ENCODE measurements at regions not wholly inside any gene's neighbourhood (a gene's known extent, or its start where the extent isn't known, plus 50 kb on each side); places are given as distances from the start of the nearest gene placed in this dataset.
A peak's percentile ranks its signal among the peaks of the same experiment; 100 is the strongest.

DNA sequence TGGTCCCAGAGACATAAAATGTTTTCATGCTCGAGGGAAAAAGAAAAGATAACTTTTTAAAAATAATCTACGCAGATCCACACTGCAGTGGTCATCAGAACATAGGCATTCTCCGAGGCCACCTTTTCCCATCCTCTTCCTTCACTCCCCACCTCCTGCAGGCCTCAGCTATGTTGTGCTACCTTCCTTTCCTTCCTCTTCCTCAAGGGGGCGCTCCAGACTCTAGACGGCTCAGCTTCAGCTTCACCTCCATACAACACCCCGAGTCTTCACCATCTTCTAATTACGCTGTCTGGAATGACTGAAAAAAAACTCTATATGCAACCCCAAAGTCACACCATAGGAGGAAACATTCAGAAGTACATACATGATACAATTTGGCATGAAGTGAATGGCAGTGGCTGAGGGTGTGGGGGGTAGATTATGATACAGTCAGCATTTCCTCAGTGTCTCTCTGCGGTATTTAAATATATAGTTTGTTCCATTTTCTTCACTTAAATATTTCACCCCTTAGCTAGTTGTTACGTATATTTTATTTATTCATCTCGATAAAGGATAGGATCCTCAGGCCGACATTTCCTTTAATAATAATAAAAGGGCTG lies 583.6 kb downstream of the IRS1 start (continued):
- TF ChIP-seq ZNF101 (CRISPR knock-in tag; IDR thresholded peaks at IDR 0.05; ENCODE audit: borderline replicate concordance, low read depth), result no peak
- TF ChIP-seq, protein P1, sequence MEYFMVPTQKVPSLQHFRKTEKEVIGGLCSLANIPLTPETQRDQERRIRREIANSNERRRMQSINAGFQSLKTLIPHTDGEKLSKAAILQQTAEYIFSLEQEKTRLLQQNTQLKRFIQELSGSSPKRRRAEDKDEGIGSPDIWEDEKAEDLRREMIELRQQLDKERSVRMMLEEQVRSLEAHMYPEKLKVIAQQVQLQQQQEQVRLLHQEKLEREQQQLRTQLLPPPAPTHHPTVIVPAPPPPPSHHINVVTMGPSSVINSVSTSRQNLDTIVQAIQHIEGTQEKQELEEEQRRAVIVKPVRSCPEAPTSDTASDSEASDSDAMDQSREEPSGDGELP (IDR thresholded peaks at IDR 0.05; ENCODE audit: borderline replicate concordance, low read depth), result no peak
- TF ChIP-seq SALL1 (CRISPR knock-in tag; IDR thresholded peaks at IDR 0.05), result peak; percentile 64
- TF ChIP-seq, protein P2, sequence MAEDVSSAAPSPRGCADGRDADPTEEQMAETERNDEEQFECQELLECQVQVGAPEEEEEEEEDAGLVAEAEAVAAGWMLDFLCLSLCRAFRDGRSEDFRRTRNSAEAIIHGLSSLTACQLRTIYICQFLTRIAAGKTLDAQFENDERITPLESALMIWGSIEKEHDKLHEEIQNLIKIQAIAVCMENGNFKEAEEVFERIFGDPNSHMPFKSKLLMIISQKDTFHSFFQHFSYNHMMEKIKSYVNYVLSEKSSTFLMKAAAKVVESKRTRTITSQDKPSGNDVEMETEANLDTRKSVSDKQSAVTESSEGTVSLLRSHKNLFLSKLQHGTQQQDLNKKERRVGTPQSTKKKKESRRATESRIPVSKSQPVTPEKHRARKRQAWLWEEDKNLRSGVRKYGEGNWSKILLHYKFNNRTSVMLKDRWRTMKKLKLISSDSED (CRISPR knock-in tag; IDR thresholded peaks at IDR 0.05), result no peak
- no peak for TF ChIP-seq ZNF468 (CRISPR knock-in tag; IDR thresholded peaks at IDR 0.05)
- TF ChIP-seq ZNF143 (CRISPR knock-in tag; IDR thresholded peaks at IDR 0.05), result no peak
- TF ChIP-seq, protein P3, sequence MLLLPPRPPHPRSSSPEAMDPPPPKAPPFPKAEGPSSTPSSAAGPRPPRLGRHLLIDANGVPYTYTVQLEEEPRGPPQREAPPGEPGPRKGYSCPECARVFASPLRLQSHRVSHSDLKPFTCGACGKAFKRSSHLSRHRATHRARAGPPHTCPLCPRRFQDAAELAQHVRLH (CRISPR knock-in tag; IDR thresholded peaks at IDR 0.05; ENCODE audit: borderline replicate concordance, low read depth), result peak; percentile 71; the same call in 1 of the 2 replicates
- no peak for TF ChIP-seq PPARG (CRISPR knock-in tag; conservative IDR thresholded peaks at IDR 0.05)
- TF ChIP-seq, protein P4, sequence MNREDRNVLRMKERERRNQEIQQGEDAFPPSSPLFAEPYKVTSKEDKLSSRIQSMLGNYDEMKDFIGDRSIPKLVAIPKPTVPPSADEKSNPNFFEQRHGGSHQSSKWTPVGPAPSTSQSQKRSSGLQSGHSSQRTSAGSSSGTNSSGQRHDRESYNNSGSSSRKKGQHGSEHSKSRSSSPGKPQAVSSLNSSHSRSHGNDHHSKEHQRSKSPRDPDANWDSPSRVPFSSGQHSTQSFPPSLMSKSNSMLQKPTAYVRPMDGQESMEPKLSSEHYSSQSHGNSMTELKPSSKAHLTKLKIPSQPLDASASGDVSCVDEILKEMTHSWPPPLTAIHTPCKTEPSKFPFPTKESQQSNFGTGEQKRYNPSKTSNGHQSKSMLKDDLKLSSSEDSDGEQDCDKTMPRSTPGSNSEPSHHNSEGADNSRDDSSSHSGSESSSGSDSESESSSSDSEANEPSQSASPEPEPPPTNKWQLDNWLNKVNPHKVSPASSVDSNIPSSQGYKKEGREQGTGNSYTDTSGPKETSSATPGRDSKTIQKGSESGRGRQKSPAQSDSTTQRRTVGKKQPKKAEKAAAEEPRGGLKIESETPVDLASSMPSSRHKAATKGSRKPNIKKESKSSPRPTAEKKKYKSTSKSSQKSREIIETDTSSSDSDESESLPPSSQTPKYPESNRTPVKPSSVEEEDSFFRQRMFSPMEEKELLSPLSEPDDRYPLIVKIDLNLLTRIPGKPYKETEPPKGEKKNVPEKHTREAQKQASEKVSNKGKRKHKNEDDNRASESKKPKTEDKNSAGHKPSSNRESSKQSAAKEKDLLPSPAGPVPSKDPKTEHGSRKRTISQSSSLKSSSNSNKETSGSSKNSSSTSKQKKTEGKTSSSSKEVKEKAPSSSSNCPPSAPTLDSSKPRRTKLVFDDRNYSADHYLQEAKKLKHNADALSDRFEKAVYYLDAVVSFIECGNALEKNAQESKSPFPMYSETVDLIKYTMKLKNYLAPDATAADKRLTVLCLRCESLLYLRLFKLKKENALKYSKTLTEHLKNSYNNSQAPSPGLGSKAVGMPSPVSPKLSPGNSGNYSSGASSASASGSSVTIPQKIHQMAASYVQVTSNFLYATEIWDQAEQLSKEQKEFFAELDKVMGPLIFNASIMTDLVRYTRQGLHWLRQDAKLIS (CRISPR knock-in tag; IDR thresholded peaks at IDR 0.05), result no peak
- peak; percentile 92 for TF ChIP-seq ZMYM4 (CRISPR knock-in tag; IDR thresholded peaks at IDR 0.05)
- TF ChIP-seq SOX6 (IDR thresholded peaks at IDR 0.05), result no peak
- TF ChIP-seq SOX6 (CRISPR knock-in tag; IDR thresholded peaks at IDR 0.05), result peak; percentile 56; the same call in 1 of the 2 replicates
- TF ChIP-seq ZNF678 (CRISPR knock-in tag; IDR thresholded peaks at IDR 0.05), result no peak
- peak; percentile 40; the same call in 1 of the 2 replicates for TF ChIP-seq HMG20A (CRISPR knock-in tag; IDR thresholded peaks at IDR 0.05; ENCODE audit: borderline replicate concordance)
- TF ChIP-seq RAD21 (CRISPR knock-in tag; IDR thresholded peaks at IDR 0.05), result peak; percentile 78
- TF ChIP-seq, protein P5, sequence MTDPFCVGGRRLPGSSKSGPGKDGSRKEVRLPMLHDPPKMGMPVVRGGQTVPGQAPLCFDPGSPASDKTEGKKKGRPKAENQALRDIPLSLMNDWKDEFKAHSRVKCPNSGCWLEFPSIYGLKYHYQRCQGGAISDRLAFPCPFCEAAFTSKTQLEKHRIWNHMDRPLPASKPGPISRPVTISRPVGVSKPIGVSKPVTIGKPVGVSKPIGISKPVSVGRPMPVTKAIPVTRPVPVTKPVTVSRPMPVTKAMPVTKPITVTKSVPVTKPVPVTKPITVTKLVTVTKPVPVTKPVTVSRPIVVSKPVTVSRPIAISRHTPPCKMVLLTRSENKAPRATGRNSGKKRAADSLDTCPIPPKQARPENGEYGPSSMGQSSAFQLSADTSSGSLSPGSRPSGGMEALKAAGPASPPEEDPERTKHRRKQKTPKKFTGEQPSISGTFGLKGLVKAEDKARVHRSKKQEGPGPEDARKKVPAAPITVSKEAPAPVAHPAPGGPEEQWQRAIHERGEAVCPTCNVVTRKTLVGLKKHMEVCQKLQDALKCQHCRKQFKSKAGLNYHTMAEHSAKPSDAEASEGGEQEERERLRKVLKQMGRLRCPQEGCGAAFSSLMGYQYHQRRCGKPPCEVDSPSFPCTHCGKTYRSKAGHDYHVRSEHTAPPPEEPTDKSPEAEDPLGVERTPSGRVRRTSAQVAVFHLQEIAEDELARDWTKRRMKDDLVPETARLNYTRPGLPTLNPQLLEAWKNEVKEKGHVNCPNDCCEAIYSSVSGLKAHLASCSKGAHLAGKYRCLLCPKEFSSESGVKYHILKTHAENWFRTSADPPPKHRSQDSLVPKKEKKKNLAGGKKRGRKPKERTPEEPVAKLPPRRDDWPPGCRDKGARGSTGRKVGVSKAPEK (CRISPR knock-in tag; IDR thresholded peaks at IDR 0.05; ENCODE audit: borderline replicate concordance), result 0 out of 2 replicates have a peak, but pooled peaks have one; percentile 41
- TF ChIP-seq, protein P6, sequence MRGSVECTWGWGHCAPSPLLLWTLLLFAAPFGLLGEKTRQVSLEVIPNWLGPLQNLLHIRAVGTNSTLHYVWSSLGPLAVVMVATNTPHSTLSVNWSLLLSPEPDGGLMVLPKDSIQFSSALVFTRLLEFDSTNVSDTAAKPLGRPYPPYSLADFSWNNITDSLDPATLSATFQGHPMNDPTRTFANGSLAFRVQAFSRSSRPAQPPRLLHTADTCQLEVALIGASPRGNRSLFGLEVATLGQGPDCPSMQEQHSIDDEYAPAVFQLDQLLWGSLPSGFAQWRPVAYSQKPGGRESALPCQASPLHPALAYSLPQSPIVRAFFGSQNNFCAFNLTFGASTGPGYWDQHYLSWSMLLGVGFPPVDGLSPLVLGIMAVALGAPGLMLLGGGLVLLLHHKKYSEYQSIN (CRISPR knock-in tag; IDR thresholded peaks at IDR 0.05; ENCODE audit: borderline replicate concordance), result no peak
- TF ChIP-seq CREB1 (IDR thresholded peaks at IDR 0.05), result no peak
- TF ChIP-seq CREB1 (CRISPR knock-in tag; IDR thresholded peaks at IDR 0.05), result no peak
- TF ChIP-seq IKZF1 (IDR thresholded peaks at IDR 0.05), result no peak
